B cell (primary cell): ENCODE measurements at regions not wholly inside any gene's neighbourhood (a gene's known extent, or its start where the extent isn't known, plus 50 kb on each side); places are given as distances from the start of the nearest gene placed in this dataset.

Experiments
- CTCF ChIP-seq: fragments of 200-600 bp; IDR thresholded peaks from one replicate; pipeline ENCODE4 v1.8.0; 2022; ENCODE audit warnings: antibody characterized with exemption, mild to moderate bottlenecking
- EZH2 ChIP-seq: IDR thresholded peaks from 2 replicates; pipeline ENCODE4 v1.6.1; 2012; ENCODE audit warnings: borderline replicate concordance, low read depth, mild to moderate bottlenecking, moderate library complexity, low read length; ENCODE audit not compliant: insufficient read depth, poor library complexity, severe bottlenecking

GRCh38 chr6:111992851-111993250, 61.1 kb upstream of the CCN6 start:
- TF ChIP-seq CTCF (no peak), EZH2 (no peak)
